ENCODE measurements at regions not wholly inside any gene's neighbourhood (a gene's known extent, or its start where the extent isn't known, plus 50 kb on each side); places are given as distances from the start of the nearest gene placed in this dataset.

- H3K18ac ChIP-seq (ENCODE audit: low read length) = peak overlapping the region; percentile 18
- no peaks in the 10 kb centered on the region for H3K79me2 ChIP-seq (ENCODE audit: control insufficient read depth, insufficient read depth, low read length)
- H3K4ac ChIP-seq (ENCODE audit: low read depth, low read length) = no peak overlapping the region
- H3K27me3 ChIP-seq (ENCODE audit: insufficient read depth, low read length, poor library complexity) = no peaks in the 10 kb centered on the region
- H3K79me1 ChIP-seq (ENCODE audit: low read length) = no peaks in the 10 kb centered on the region
- DNase-seq = no peak
- no peak overlapping the region for H3K56ac ChIP-seq (ENCODE audit: low read length)
- no peak overlapping the region for H4K5ac ChIP-seq (ENCODE audit: low read length)
- no CpG with 5 or more reads among the region's 5 CpGs for WGBS (ENCODE audit: extremely low coverage, insufficient coverage, low lambda C conversion rate)
- no peak overlapping the region for H2BK5ac ChIP-seq (ENCODE audit: low read length)
- no peak overlapping the region for H3K4me2 ChIP-seq (ENCODE audit: low read length)
- no peak overlapping the region for H3K9ac ChIP-seq (ENCODE audit: low read length)
- peaks cover 3% of the 10 kb centered on the region for H3K4me1 ChIP-seq (ENCODE audit: control insufficient read depth, low read depth, low read length)
- no peak overlapping the region for H3K4me3 ChIP-seq (ENCODE audit: low read length)
- H4K8ac ChIP-seq (ENCODE audit: low read depth, low read length) = no peak overlapping the region
- H2AK5ac ChIP-seq (ENCODE audit: low read length) = no peak overlapping the region
- H3K36me3 ChIP-seq (ENCODE audit: control insufficient read depth, insufficient read depth, low read length) = no peaks in the 10 kb centered on the region
- H2BK15ac ChIP-seq (replicated peaks; ENCODE audit: low read depth) = no peak overlapping the region
- H2BK120ac ChIP-seq (ENCODE audit: low read depth, low read length) = no peak overlapping the region
- H3K27ac ChIP-seq (ENCODE audit: low read depth, low read length) = no peak overlapping the region
- H3K23ac ChIP-seq (ENCODE audit: low read length) = no peak overlapping the region
Measured at GRCh38 chr2:217291259-217291658, 431.4 kb upstream of the TNP1 start.

GRCh38 chr2:217290467-217290866 lies 430.6 kb upstream of the TNP1 start:
- Histone ChIP-seq H3K4me3 (ENCODE audit: low read length) (no peak overlapping the region), H2AK5ac (ENCODE audit: low read length) (no peak overlapping the region), H3K56ac (ENCODE audit: low read length) (no peak overlapping the region), H3K36me3 (ENCODE audit: control insufficient read depth, insufficient read depth, low read length) (no peaks in the 10 kb centered on the region), H3K9ac (ENCODE audit: low read length) (no peak overlapping the region), H3K4me2 (ENCODE audit: low read length) (no peak overlapping the region), H3K27me3 (ENCODE audit: insufficient read depth, low read length, poor library complexity) (no peaks in the 10 kb centered on the region), H3K79me2 (ENCODE audit: control insufficient read depth, insufficient read depth, low read length) (no peaks in the 10 kb centered on the region), H3K4me1 (ENCODE audit: control insufficient read depth, low read depth, low read length) (peaks cover 3% of the 10 kb centered on the region), H3K23ac (ENCODE audit: low read length) (no peak overlapping the region), H2BK15ac (replicated peaks; ENCODE audit: low read depth) (no peak overlapping the region), H3K79me1 (ENCODE audit: low read length) (no peaks in the 10 kb centered on the region), H3K27ac (ENCODE audit: low read depth, low read length) (peak overlapping the region; percentile 14), H4K8ac (ENCODE audit: low read depth, low read length) (no peak overlapping the region), H4K5ac (ENCODE audit: low read length) (no peak overlapping the region), H3K4ac (ENCODE audit: low read depth, low read length) (no peak overlapping the region), H3K18ac (ENCODE audit: low read length) (no peak overlapping the region), H2BK120ac (ENCODE audit: low read depth, low read length) (no peak overlapping the region), H2BK5ac (ENCODE audit: low read length) (no peak overlapping the region)
- no peak for DNase-seq

GRCh38 chr2:217289907-217290280 lies 430.0 kb upstream of the TNP1 start:
- Histone ChIP-seq H3K18ac (ENCODE audit: low read length) (no peak overlapping the region), H3K23ac (ENCODE audit: low read length) (no peak overlapping the region), H3K27ac (ENCODE audit: low read depth, low read length) (peak overlapping the region; percentile 56), H2BK120ac (ENCODE audit: low read depth, low read length) (no peak overlapping the region), H4K8ac (ENCODE audit: low read depth, low read length) (no peak overlapping the region), H4K5ac (ENCODE audit: low read length) (no peak overlapping the region), H2BK5ac (ENCODE audit: low read length) (no peak overlapping the region), H3K4me1 (ENCODE audit: control insufficient read depth, low read depth, low read length) (peaks cover 3% of the 10 kb centered on the region), H3K9ac (ENCODE audit: low read length) (no peak overlapping the region), H3K56ac (ENCODE audit: low read length) (peak overlapping the region; percentile 10), H3K4me2 (ENCODE audit: low read length) (no peak overlapping the region), H3K79me2 (ENCODE audit: control insufficient read depth, insufficient read depth, low read length) (no peaks in the 10 kb centered on the region), H3K4ac (ENCODE audit: low read depth, low read length) (no peak overlapping the region), H3K36me3 (ENCODE audit: control insufficient read depth, insufficient read depth, low read length) (no peaks in the 10 kb centered on the region), H3K4me3 (ENCODE audit: low read length) (no peak overlapping the region), H2BK15ac (replicated peaks; ENCODE audit: low read depth) (no peak overlapping the region), H3K79me1 (ENCODE audit: low read length) (no peaks in the 10 kb centered on the region), H2AK5ac (ENCODE audit: low read length) (no peak overlapping the region), H3K27me3 (ENCODE audit: insufficient read depth, low read length, poor library complexity) (no peaks in the 10 kb centered on the region)
- no CpG with 5 or more reads among the region's 2 CpGs for WGBS (ENCODE audit: extremely low coverage, insufficient coverage, low lambda C conversion rate)
- DNase-seq = peak; percentile 70

GRCh38 chr2:217289177-217289906 lies 429.5 kb upstream of the TNP1 start:
- Histone ChIP-seq H3K79me2 (ENCODE audit: control insufficient read depth, insufficient read depth, low read length) (no peaks in the 10 kb centered on the region), H4K8ac (ENCODE audit: low read depth, low read length) (no peak overlapping the region), H3K36me3 (ENCODE audit: control insufficient read depth, insufficient read depth, low read length) (no peaks in the 10 kb centered on the region), H3K27ac (ENCODE audit: low read depth, low read length) (peak overlapping the region; percentile 56), H3K27me3 (ENCODE audit: insufficient read depth, low read length, poor library complexity) (no peaks in the 10 kb centered on the region), H4K5ac (ENCODE audit: low read length) (no peak overlapping the region), H2AK5ac (ENCODE audit: low read length) (no peak overlapping the region), H3K79me1 (ENCODE audit: low read length) (no peaks in the 10 kb centered on the region), H3K9ac (ENCODE audit: low read length) (no peak overlapping the region), H3K18ac (ENCODE audit: low read length) (peak overlapping the region; percentile 31), H3K4me1 (ENCODE audit: control insufficient read depth, low read depth, low read length) (peaks cover 3% of the 10 kb centered on the region), H2BK5ac (ENCODE audit: low read length) (no peak overlapping the region), H3K23ac (ENCODE audit: low read length) (no peak overlapping the region), H3K4ac (ENCODE audit: low read depth, low read length) (no peak overlapping the region), H2BK120ac (ENCODE audit: low read depth, low read length) (no peak overlapping the region), H3K4me3 (ENCODE audit: low read length) (no peak overlapping the region), H2BK15ac (replicated peaks; ENCODE audit: low read depth) (no peak overlapping the region), H3K56ac (ENCODE audit: low read length) (no peak overlapping the region), H3K4me2 (ENCODE audit: low read length) (no peak overlapping the region)
- DNase-seq = peak; percentile 80
- WGBS (ENCODE audit: extremely low coverage, insufficient coverage, low lambda C conversion rate) = no CpG with 5 or more reads among the region's 2 CpGs

GRCh38 chr2:217288472-217289063 lies 428.7 kb upstream of the TNP1 start:
- Histone ChIP-seq H3K56ac (ENCODE audit: low read length) (no peak overlapping the region), H3K9ac (ENCODE audit: low read length) (no peak overlapping the region), H3K23ac (ENCODE audit: low read length) (no peak overlapping the region), H3K4ac (ENCODE audit: low read depth, low read length) (no peak overlapping the region), H2BK15ac (replicated peaks; ENCODE audit: low read depth) (no peak overlapping the region), H4K8ac (ENCODE audit: low read depth, low read length) (no peak overlapping the region), H3K36me3 (ENCODE audit: control insufficient read depth, insufficient read depth, low read length) (no peaks in the 10 kb centered on the region), H3K4me1 (ENCODE audit: control insufficient read depth, low read depth, low read length) (peaks cover 3% of the 10 kb centered on the region), H3K18ac (ENCODE audit: low read length) (no peak overlapping the region), H4K5ac (ENCODE audit: low read length) (no peak overlapping the region), H2BK120ac (ENCODE audit: low read depth, low read length) (no peak overlapping the region), H3K79me2 (ENCODE audit: control insufficient read depth, insufficient read depth, low read length) (no peaks in the 10 kb centered on the region), H3K4me2 (ENCODE audit: low read length) (no peak overlapping the region), H3K4me3 (ENCODE audit: low read length) (no peak overlapping the region), H2AK5ac (ENCODE audit: low read length) (no peak overlapping the region), H3K27me3 (ENCODE audit: insufficient read depth, low read length, poor library complexity) (no peaks in the 10 kb centered on the region), H2BK5ac (ENCODE audit: low read length) (no peak overlapping the region), H3K27ac (ENCODE audit: low read depth, low read length) (peak overlapping the region; percentile 70), H3K79me1 (ENCODE audit: low read length) (no peaks in the 10 kb centered on the region)
- no CpG with 5 or more reads among the region's 3 CpGs for WGBS (ENCODE audit: extremely low coverage, insufficient coverage, low lambda C conversion rate)
- no peak for DNase-seq

GRCh38 chr2:217286833-217287232 lies 427.0 kb upstream of the TNP1 start:
- no CpG with 5 or more reads among the region's 2 CpGs for WGBS (ENCODE audit: extremely low coverage, insufficient coverage, low lambda C conversion rate)
- H3K79me1 ChIP-seq (ENCODE audit: low read length) = no peaks in the 10 kb centered on the region

More at GRCh38 chr2:217286833-217287232, 427.0 kb upstream of the TNP1 start:
- Histone ChIP-seq H3K27me3 (ENCODE audit: insufficient read depth, low read length, poor library complexity) (no peaks in the 10 kb centered on the region), H3K23ac (ENCODE audit: low read length) (no peak overlapping the region), H3K9ac (ENCODE audit: low read length) (no peak overlapping the region), H2BK5ac (ENCODE audit: low read length) (no peak overlapping the region), H2AK5ac (ENCODE audit: low read length) (no peak overlapping the region), H3K4me1 (ENCODE audit: control insufficient read depth, low read depth, low read length) (peaks cover 3% of the 10 kb centered on the region), H4K8ac (ENCODE audit: low read depth, low read length) (no peak overlapping the region), H4K5ac (ENCODE audit: low read length) (no peak overlapping the region), H3K4me2 (ENCODE audit: low read length) (no peak overlapping the region), H3K56ac (ENCODE audit: low read length) (no peak overlapping the region), H3K4me3 (ENCODE audit: low read length) (no peak overlapping the region), H3K4ac (ENCODE audit: low read depth, low read length) (no peak overlapping the region), H3K27ac (ENCODE audit: low read depth, low read length) (no peak overlapping the region), H3K79me2 (ENCODE audit: control insufficient read depth, insufficient read depth, low read length) (no peaks in the 10 kb centered on the region), H2BK15ac (replicated peaks; ENCODE audit: low read depth) (no peak overlapping the region), H3K36me3 (ENCODE audit: control insufficient read depth, insufficient read depth, low read length) (no peaks in the 10 kb centered on the region), H3K18ac (ENCODE audit: low read length) (peak overlapping the region; percentile 23), H2BK120ac (ENCODE audit: low read depth, low read length) (no peak overlapping the region)
- DNase-seq = no peak
